Glomerular endothelial cell (primary cell): ENCODE measurements at regions not wholly inside any gene's neighbourhood (a gene's known extent, or its start where the extent isn't known, plus 50 kb on each side); places are given as distances from the start of the nearest gene placed in this dataset.

Source experiments
- DNase-seq: peaks from one replicate; pipeline ENCODE4 v3.0.0-alpha.2; 2011; ENCODE audit warnings: low read depth, low spot score; ENCODE audit errors: extremely low read depth

DNA sequence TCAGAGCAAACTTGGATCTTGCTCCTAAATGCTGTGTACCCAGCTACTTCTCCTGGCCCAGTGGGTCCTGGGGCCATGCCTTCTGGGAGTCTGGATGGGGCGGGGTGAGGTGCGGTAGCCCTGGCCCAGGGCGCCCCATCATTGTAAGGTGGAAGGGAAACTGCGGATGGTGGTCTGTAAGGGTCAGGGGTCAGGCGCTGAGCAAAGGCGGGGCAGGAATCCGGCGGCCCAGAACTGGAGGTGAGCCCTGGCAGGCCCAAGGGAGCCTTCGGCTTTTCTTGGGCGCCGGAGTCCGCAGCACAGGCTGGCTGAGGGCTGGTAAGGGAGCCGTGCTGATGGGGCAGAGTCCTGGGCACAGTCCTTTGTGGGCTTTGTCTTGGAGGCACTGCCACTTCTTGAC is 66.5 kb upstream of the CTBP2 start:
- no peak for DNase-seq

GRCh38 chr10:125226005-125226404 is 65.6 kb upstream of the CTBP2 start:
- DNase-seq: no peak

- DNase-seq: no peak
Observed at GRCh38 chr10:125225051-125225450, 64.7 kb upstream of the CTBP2 start.

DNA sequence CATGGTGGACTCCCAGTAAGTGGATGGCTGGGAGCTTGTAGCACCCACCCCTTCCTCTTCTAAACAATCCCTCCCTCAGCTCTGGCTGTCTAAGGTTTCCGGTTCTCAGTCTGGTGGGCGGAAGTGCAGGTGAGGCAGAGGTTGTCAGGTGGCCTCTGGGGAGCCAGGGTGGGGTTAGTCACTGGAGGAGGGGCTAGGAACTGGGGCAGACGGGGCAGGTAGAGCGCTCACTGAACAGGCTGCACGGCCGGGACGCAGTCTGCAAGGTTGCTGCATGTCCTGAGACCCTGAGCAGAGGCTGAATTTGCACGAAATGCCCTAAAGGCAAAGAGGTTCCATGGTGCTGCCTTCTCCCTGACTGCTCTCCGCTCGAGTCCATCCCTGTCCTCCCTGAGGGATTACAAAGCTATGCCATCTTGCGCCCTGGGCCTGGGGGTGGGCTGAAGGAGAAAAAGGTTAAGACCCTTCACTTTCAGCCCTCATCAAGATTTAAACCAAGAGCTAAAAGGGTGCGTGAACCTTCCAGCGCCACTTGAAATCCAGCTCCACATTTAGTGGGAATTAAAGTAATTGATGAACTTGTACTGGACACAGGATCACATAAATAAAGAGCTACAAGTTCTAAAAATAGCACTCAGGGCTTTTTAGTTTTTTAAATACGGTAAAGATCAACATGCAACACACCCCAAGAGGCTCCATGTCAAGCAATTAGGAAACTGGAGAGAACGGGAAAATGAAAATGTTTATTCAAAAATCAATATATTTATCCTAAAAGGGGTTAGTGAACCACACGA is 62.3 kb upstream of the CTBP2 start:
- DNase-seq: no peak

DNA sequence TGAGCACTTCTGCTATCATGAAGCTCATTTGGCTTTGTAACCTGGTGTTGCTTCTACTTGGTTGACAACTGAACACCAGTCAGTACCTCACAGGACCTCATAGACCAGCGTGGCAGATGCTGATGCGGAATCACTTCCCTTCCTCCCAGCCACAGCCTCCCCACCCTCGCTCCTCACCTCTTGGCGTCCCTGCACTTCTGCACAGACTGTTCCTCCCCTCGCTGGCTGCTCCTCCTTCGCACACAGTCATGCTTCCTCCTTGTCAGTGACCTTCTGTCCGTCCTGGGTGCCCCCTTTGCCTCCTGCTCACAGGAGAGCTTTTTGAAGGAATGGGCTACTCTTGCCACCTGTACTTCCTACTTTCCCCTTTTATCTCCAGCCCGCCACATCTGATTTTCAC is 61.4 kb upstream of the CTBP2 start:
- DNase-seq: no peak

- no peak for DNase-seq
Observed at GRCh38 chr10:125219776-125220175, 59.4 kb upstream of the CTBP2 start.

DNA sequence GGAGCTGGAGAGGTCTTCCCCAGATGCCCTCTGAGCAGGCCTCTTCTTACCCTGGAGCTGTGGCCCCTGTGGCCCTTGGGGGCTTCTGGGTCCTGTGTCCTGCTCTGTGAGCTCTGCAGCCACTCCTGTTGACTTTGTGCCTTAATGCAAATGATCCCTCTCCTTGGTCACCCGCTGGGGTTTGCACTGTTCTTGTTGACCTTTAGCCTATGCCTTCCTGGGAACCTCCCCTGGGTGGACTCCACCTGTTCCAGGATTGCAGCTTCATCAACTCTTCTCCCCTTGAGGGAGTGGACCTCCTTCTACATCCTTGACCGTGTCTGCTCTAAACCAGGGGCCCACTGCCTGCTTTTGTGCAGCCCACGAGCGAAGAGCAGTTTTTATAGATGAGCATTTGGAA is 58.6 kb upstream of the CTBP2 start:
- no peak for DNase-seq

DNA sequence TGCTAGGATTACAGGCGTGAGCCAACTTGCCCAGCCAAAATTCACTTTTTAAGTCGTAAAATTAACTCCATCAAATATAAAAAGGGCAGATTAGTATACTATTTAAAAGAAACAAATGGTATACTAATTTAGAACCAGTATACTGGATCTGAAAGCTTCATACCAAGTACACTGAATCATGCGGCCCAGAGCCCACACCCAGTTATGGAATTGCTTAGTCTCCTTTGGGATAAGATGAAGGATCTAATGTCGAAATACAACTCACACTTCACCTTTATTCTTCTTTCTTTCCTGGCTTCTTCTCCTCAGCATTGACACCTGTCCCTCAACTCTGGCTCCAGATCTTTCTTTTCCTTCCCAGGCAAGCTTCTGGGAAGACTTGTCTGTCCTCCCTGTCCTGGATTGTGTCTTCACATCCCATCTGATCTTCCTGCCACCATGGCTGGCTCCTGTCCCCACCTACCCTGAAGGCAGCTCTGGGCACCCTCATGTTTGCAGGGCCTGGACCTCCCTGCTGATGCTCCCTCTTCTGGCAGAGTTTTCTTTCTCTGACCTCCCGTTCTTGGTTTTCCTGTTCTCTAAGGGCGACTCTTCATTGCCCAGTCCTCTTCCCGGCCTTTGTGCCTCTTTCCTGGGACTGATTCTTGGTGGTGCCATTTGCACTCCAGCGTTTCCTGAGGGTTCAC is 57.8 kb upstream of the CTBP2 start:
- DNase-seq: no peak

GRCh38 chr10:125216861-125217260 is 56.5 kb upstream of the CTBP2 start:
- DNase-seq: no peak

DNA sequence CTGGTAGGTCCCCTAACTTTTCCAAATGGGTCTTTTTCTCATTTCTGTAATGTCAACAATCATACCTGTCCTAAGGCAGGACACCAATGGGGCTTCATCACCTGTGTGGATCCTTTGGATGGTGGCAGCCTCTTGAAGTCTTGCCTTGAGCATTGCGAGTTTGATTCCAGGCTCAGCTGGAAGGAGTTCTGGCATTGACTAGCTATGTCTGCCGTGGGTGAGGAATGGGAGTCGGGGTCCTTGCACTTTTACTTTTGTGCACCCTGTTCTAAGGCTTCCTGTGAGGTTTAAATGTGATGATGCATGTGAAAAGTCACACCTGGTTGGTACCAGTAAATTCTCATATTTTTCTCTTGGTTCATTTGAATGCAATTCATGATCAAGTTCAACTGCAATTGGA is 55.9 kb upstream of the CTBP2 start:
- DNase-seq: no peak

DNA sequence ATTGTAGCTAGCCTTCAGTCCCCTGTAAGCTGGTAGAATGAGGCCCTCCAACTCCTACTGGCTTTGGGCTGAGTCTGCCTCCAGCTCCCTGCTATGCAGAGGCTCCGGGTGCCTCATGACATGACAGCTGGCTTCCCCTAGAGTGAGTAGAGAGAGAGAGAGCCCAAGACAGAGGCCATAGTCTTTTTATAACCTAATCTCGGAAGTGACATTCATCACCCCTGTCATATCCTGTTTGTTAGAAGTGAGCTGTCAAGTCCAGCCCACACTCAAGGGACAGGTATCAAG is 53.9 kb upstream of the CTBP2 start:
- DNase-seq: no peak

- no peak for DNase-seq
Observed at GRCh38 chr10:125213541-125214282, 53.3 kb upstream of the CTBP2 start.

DNA sequence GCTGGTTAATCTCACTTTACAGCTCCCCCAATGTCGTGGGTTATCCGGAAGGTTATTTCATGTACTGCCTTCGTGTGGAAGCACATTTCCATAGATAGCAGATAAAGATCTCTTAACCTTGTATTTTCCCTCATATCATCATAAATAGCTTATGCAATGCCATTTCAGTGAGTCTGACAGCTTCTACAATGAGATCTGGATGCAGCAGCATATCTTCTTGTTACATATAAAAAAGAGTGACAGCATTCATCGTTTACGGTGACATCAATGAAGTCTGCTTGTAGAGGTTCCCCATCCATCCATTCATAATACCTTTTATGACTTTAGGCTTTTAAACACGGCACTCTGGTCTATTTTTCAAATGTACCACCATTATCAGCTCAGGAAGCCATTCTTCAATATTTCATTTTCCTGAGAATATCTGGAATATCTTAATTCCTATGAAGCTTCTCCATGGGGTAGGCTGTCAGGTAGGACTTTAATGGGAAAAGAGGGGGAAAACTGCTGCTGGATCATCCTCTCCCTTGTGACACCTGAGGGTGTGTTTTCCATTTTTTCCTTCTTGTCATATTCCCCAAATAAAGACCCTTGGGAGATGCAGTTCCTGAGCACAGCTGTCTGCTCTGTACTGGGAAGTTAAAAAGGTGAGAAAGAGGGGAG is 51.9 kb upstream of the CTBP2 start:
- DNase-seq: no peak
